IMR-90 (cell line): ENCODE measurements at regions not wholly inside any gene's neighbourhood (a gene's known extent, or its start where the extent isn't known, plus 50 kb on each side); places are given as distances from the start of the nearest gene placed in this dataset.

ENCODE experiments used
- ATAC-seq: fragments of 200-7000 bp; cut with Tn5 transposase; 2 replicates; pipeline ENCODE4 v1.9.1; 2020; ENCODE audit warnings: low read depth, mild to moderate bottlenecking, moderate library complexity
- BruUV-seq: library from RNA; stranded (reverse); fragments of 400-500 nt; replicated peaks from 2 replicates; lab custom pipeline; 2021; lab: Mats Ljungman, UMichigan
- CTCF ChIA-PET: fragments of 300-600 bp; formaldehyde crosslinking; extraction: SDS; loops from one replicate; lab custom pipeline; 2021; ENCODE audit warnings: antibody characterized with exemption; lab: Yijun Ruan, JAX
- POLR2A ChIA-PET: fragments of 300-600 bp; sonication (Branson Sonifier 250); formaldehyde crosslinking; loops from one replicate; lab custom pipeline; 2022; ENCODE audit warnings: antibody characterized with exemption; ENCODE audit not compliant: unreplicated experiment; lab: Charles Lee
- DNase-seq: peaks from one replicate; pipeline ENCODE4 v3.0.0; 2013
- H2AFZ ChIP-seq: replicated peaks from 2 replicates; pipeline ENCODE3; 2013; ENCODE audit warnings: low read length, mild to moderate bottlenecking; ENCODE audit not compliant: poor library complexity
- H2AK5ac ChIP-seq: 2 replicates; pipeline ENCODE4 v1.6.1; 2013; ENCODE audit warnings: low read depth, low read length, inconsistent platforms
- H2AK9ac ChIP-seq: replicated peaks from 2 replicates; pipeline ENCODE3; 2013; ENCODE audit warnings: mild to moderate bottlenecking, low read depth, low read length, moderate library complexity; ENCODE audit not compliant: poor library complexity
- H2BK120ac ChIP-seq: 2 replicates; pipeline ENCODE4 v1.6.1; 2013; ENCODE audit warnings: low read depth, low read length, inconsistent platforms
- H2BK15ac ChIP-seq: 3 replicates; pipeline ENCODE4 v1.6.1; 2013; ENCODE audit warnings: low read depth, low read length, inconsistent platforms
- H2BK20ac ChIP-seq: 2 replicates; pipeline ENCODE4 v1.6.1; 2013; ENCODE audit warnings: low read depth, mild to moderate bottlenecking, inconsistent platforms, low read length, moderate library complexity
- H2BK5ac ChIP-seq: 2 replicates; pipeline ENCODE4 v1.6.1; 2013; ENCODE audit warnings: mild to moderate bottlenecking, low read depth, low read length, inconsistent platforms; ENCODE audit not compliant: poor library complexity, severe bottlenecking
- H3K14ac ChIP-seq: replicated peaks from 2 replicates; pipeline ENCODE4 v1.6.1; 2013; ENCODE audit warnings: low read depth, low read length, inconsistent platforms
- H3K18ac ChIP-seq: 2 replicates; pipeline ENCODE4 v1.6.1; 2013; ENCODE audit warnings: low read depth, low read length, control low read depth
- H3K23ac ChIP-seq: 2 replicates; pipeline ENCODE4 v1.6.1; 2013; ENCODE audit warnings: low read depth, low read length, inconsistent platforms
- H3K27ac ChIP-seq: 2 replicates; pipeline ENCODE4 v1.5.1; 2013; ENCODE audit warnings: mild to moderate bottlenecking, control low read depth, low read length; ENCODE audit not compliant: insufficient read depth
- H3K27me3 ChIP-seq: 2 replicates; pipeline ENCODE4 v1.6.1; 2013; ENCODE audit warnings: low read length; ENCODE audit not compliant: control insufficient read depth, insufficient read depth
- H3K36me3 ChIP-seq: 2 replicates; pipeline ENCODE4 v1.6.1; 2013; ENCODE audit warnings: low read length, mixed read lengths; ENCODE audit not compliant: control insufficient read depth, insufficient read depth
- H3K4ac ChIP-seq: 2 replicates; pipeline ENCODE4 v1.6.1; 2013; ENCODE audit warnings: low read depth, low read length, inconsistent platforms
- H3K4me1 ChIP-seq: 2 replicates; pipeline ENCODE4 v1.6.1; 2013; ENCODE audit warnings: low read length, mixed read lengths; ENCODE audit not compliant: control insufficient read depth, insufficient read depth
- H3K4me2 ChIP-seq: 2 replicates; pipeline ENCODE4 v1.6.1; 2013; ENCODE audit warnings: low read depth, mild to moderate bottlenecking, control low read depth, low read length, moderate library complexity
- H3K4me3 ChIP-seq: 2 replicates; pipeline ENCODE4 v1.5.1; 2013; ENCODE audit warnings: low read depth, mild to moderate bottlenecking, control low read depth, low read length, moderate library complexity; ENCODE audit not compliant: insufficient read depth
- H3K56ac ChIP-seq: 2 replicates; pipeline ENCODE4 v1.6.1; 2013; ENCODE audit warnings: low read length, inconsistent platforms; ENCODE audit not compliant: insufficient read depth; ENCODE audit errors: extremely low read depth
- H3K79me1 ChIP-seq, 2 experiments: 2 replicates each; pipeline ENCODE4 v1.6.1; 2013; ENCODE audit warnings: low read length in 2 of 2, inconsistent platforms in 1 of 2, low read depth in 1 of 2
- H3K9ac ChIP-seq: 2 replicates; pipeline ENCODE4 v1.6.1; 2013; ENCODE audit warnings: low read depth, low read length, control low read depth
- H3K9me1 ChIP-seq: 2 replicates; pipeline ENCODE4 v1.6.1; 2013; ENCODE audit warnings: low read length, inconsistent platforms; ENCODE audit not compliant: insufficient read depth
- H3K9me3 ChIP-seq: 2 replicates; pipeline ENCODE4 v1.6.1; 2013; ENCODE audit warnings: low read length; ENCODE audit not compliant: control insufficient read depth, insufficient read depth
- H4K20me1 ChIP-seq: 2 replicates; pipeline ENCODE4 v1.6.1; 2013; ENCODE audit warnings: low read length, inconsistent platforms; ENCODE audit not compliant: insufficient read depth
- H4K5ac ChIP-seq: 2 replicates; pipeline ENCODE4 v1.6.1; 2013; ENCODE audit warnings: mild to moderate bottlenecking, low read depth, low read length, control low read depth
- H4K8ac ChIP-seq, 2 experiments: 2 replicates each; pipeline ENCODE4 v1.6.1; 2013; ENCODE audit warnings: low read depth in 2 of 2, low read length in 2 of 2, control low read depth in 1 of 2, inconsistent platforms in 1 of 2
- H4K91ac ChIP-seq: 2 replicates; pipeline ENCODE4 v1.6.1; 2013; ENCODE audit warnings: low read depth, low read length, inconsistent platforms; ENCODE audit not compliant: insufficient read depth
- BHLHE40 ChIP-seq: fragments of 150-350 bp; IDR thresholded peaks from 2 replicates; pipeline ENCODE4 v1.6.1; 2016; ENCODE audit warnings: mild to moderate bottlenecking, low read depth, low read length
- CEBPB ChIP-seq: IDR thresholded peaks from 2 replicates; pipeline ENCODE4 v1.6.1; 2012; ENCODE audit warnings: low read depth, low read length, improper control_type of control experiment
- CHD1 ChIP-seq: IDR thresholded peaks from 2 replicates; pipeline ENCODE4 v1.6.1; 2012; ENCODE audit warnings: low read depth, low read length, improper control_type of control experiment
- ELK1 ChIP-seq: fragments of 150-350 bp; IDR thresholded peaks from 2 replicates; pipeline ENCODE4 v1.6.1; 2016; ENCODE audit warnings: low read depth, mild to moderate bottlenecking, low read length, moderate library complexity, borderline replicate concordance
- FOS ChIP-seq: fragments of 150-350 bp; IDR thresholded peaks from 2 replicates; pipeline ENCODE4 v1.6.1; 2016; ENCODE audit warnings: low read depth, low read length
- MAZ ChIP-seq: IDR thresholded peaks from 2 replicates; pipeline ENCODE4 v1.6.1; 2012; ENCODE audit warnings: low read depth, mild to moderate bottlenecking, low read length, improper control_type of control experiment, moderate library complexity, borderline replicate concordance
- MXI1 ChIP-seq: IDR thresholded peaks from 2 replicates; pipeline ENCODE4 v1.6.1; 2012; ENCODE audit warnings: low read depth, mild to moderate bottlenecking, low read length, moderate library complexity, borderline replicate concordance
- NFE2L2 ChIP-seq: fragments of 150-350 bp; IDR thresholded peaks from 2 replicates; pipeline ENCODE4 v1.6.1; 2016; ENCODE audit warnings: low read depth, mild to moderate bottlenecking, low read length
- POLR2A ChIP-seq: IDR thresholded peaks from 2 replicates; pipeline ENCODE4 v1.6.1; 2012; ENCODE audit warnings: mild to moderate bottlenecking, low read depth, low read length
- RAD21 ChIP-seq: IDR thresholded peaks from 2 replicates; pipeline ENCODE4 v1.6.1; 2012; ENCODE audit warnings: low read length, improper control_type of control experiment
- RCOR1 ChIP-seq: IDR thresholded peaks from 2 replicates; pipeline ENCODE4 v1.6.1; 2012; ENCODE audit warnings: mild to moderate bottlenecking, low read length, improper control_type of control experiment; ENCODE audit not compliant: insufficient replicate concordance
- SMC3 ChIP-seq: fragments of 150-350 bp; IDR thresholded peaks from 2 replicates; pipeline ENCODE4 v1.6.1; 2016; ENCODE audit warnings: low read depth, mild to moderate bottlenecking, antibody characterized with exemption, low read length, moderate library complexity
- USF2 ChIP-seq: fragments of 150-350 bp; IDR thresholded peaks from 2 replicates; pipeline ENCODE4 v1.6.1; 2017; ENCODE audit warnings: mild to moderate bottlenecking, antibody characterized with exemption, low read length, low read depth
- WGBS, 2 experiments: methylation state at CpG; one replicate each; pipeline versions ENCODE4 v1.1.5 to v1.1.7; 2013; ENCODE audit warnings: missing lambda C conversion rate in 2 of 2; ENCODE audit not compliant: insufficient read length in 1 of 2; ENCODE audit errors: extremely low coverage in 2 of 2; 5-methylcytosine and 5-hydroxymethylcytosine counted together
- dilution Hi-C: fragments of 300-500 bp; cut with HindIII; formaldehyde crosslinking; loops from one replicate; pipeline ENCODE4 v1.14.3; 2018; ENCODE audit warnings: low sequenced_read_pairs; ENCODE audit not compliant: unreplicated experiment
- in situ Hi-C: fragments of 300-500 bp; cut with MboI; formaldehyde crosslinking; loops from 3 replicates; pipeline ENCODE4 v1.14.3; 2019; ENCODE audit warnings: low sequenced_read_pairs, inconsistent platforms, mixed read lengths
- intact Hi-C: fragments of 100-400 bp; cut with micrococcal nuclease; formaldehyde crosslinking; loops from 2 replicates; pipeline ENCODE4 v1.10.0; 2022

GRCh38 chr3:170692720-170693119, 106.8 kb upstream of the SLC7A14 start:
- CTCF ChIA-PET, result interaction anchor here (0.8 kb wide), 1 partner anchor 117 kb away, joined by 3 read pairs; no protein-coding TSS in a partner anchor
- Histone ChIP-seq H2AFZ (no peak overlapping the region), H2AK9ac (no peak overlapping the region), H2BK15ac (peak overlapping the region; percentile 91; the same call in 2 of the 3 replicates), H3K56ac (no peak overlapping the region), H3K27ac (no peak overlapping the region), H2AK5ac (peak overlapping the region; percentile 72; the same call in 1 of the 2 replicates), H4K91ac (peak overlapping the region; percentile 93; the same call in 1 of the 2 replicates), H3K9me3 (no peaks in the 10 kb centered on the region), H3K36me3 (no peaks in the 10 kb centered on the region), H3K9ac (no peak overlapping the region), H3K4me2 (no peak overlapping the region), H3K27me3 (no peaks in the 10 kb centered on the region), H3K14ac (peak overlapping the region; percentile 24; the same call in 1 of the 2 replicates), H4K8ac (peak overlapping the region; percentile 44 to 56; a peak in 2 of 4 replicates), H2BK5ac (no peak overlapping the region), H3K4me1 (peaks cover 14% of the 10 kb centered on the region), H4K5ac (no peak overlapping the region), H2BK20ac (peak overlapping the region; percentile 91), H3K23ac (peak overlapping the region; percentile 33; the same call in 1 of the 2 replicates), H3K18ac (peak overlapping the region; percentile 72; the same call in 1 of the 2 replicates), H3K79me1 (no peaks in the 10 kb centered on the region), H4K20me1 (no peaks in the 10 kb centered on the region), H3K4me3 (no peak overlapping the region), H2BK120ac (peak overlapping the region; percentile 84), H3K9me1 (peaks cover 11% of the 10 kb centered on the region), H3K4ac (peak overlapping the region; percentile 71)
- 83% methylated on average over 2 of the region's 2 CpGs; no CpG with 5 or more reads in 1 of the 2 experiments for WGBS, 2 experiments
- DNase-seq, result peak; percentile 70
- POLR2A ChIA-PET, result no interaction called here
- in situ Hi-C loops (loop anchor here (10.0 kb wide), 1 partner anchor 268 kb away; no protein-coding TSS in a partner anchor), dilution Hi-C loops (no loop called here), intact Hi-C loops (no loop called here)
- no TSS peak for BruUV-seq
- TF ChIP-seq RAD21 (no peak), NFE2L2 (no peak), MAZ (no peak), ELK1 (no peak), FOS (no peak), MXI1 (no peak), USF2 (no peak), BHLHE40 (no peak), CHD1 (no peak), SMC3 (no peak), POLR2A (no peak), CEBPB (no peak), RCOR1 (no peak)
- ATAC-seq, result no peak
